H1 (cell line): ENCODE measurements at regions not wholly inside any gene's neighbourhood (a gene's known extent, or its start where the extent isn't known, plus 50 kb on each side); places are given as distances from the start of the nearest gene placed in this dataset.
"Not testable (repeated sequence)": the region's sequence is repeated elsewhere in the genome, so short reads cannot be mapped to it uniquely, and the experiment has no call there.

ENCODE experiments used
- CTCF ChIA-PET: fragments of 300-600 bp; sonication (Branson Sonifier 250); formaldehyde crosslinking; loops from one replicate; lab custom pipeline; 2021; ENCODE audit not compliant: partially characterized antibody; lab: Charles Lee
- POLR2A ChIA-PET: fragments of 300-600 bp; sonication (Branson Sonifier 250); formaldehyde crosslinking; loops from one replicate; lab custom pipeline; 2021; ENCODE audit warnings: inconsistent platforms; ENCODE audit not compliant: partially characterized antibody; lab: Charles Lee
- DNase-seq, 2 experiments: peaks; one replicate each; pipeline versions ENCODE4 v3.0.0 to v3.0.0-alpha.2; 2010 to 2022; ENCODE audit warnings: low spot score in 2 of 2, low read depth in 1 of 2, mixed read lengths in 1 of 2
- FAIRE-seq: peaks from 2 replicates; lab custom pipeline; 2011; peaks lifted over from hg19 to GRCh38; lab: Jason Lieb, UNC
- H2AFZ ChIP-seq: 2 replicates; pipeline ENCODE4 v1.8.1; 2012; ENCODE audit warnings: low read length, inconsistent platforms
- H2AK5ac ChIP-seq: 2 replicates; pipeline ENCODE4 v1.6.1; 2013; ENCODE audit warnings: low read depth, low read length
- H2BK120ac ChIP-seq: replicated peaks from 2 replicates; pipeline ENCODE3; 2013; ENCODE audit warnings: low read depth, low read length, inconsistent platforms
- H2BK12ac ChIP-seq: 2 replicates; pipeline ENCODE4 v1.6.1; 2013; ENCODE audit warnings: low read depth, low read length
- H2BK15ac ChIP-seq: 2 replicates; pipeline ENCODE4 v1.6.1; 2013; ENCODE audit warnings: low read length
- H2BK20ac ChIP-seq: 2 replicates; pipeline ENCODE4 v1.6.1; 2013; ENCODE audit warnings: low read length
- H2BK5ac ChIP-seq: 2 replicates; pipeline ENCODE4 v1.6.1; 2013; ENCODE audit warnings: low read depth, low read length
- H3K14ac ChIP-seq: 2 replicates; pipeline ENCODE4 v1.6.1; 2013; ENCODE audit warnings: inconsistent platforms; ENCODE audit not compliant: insufficient read length
- H3K18ac ChIP-seq: 2 replicates; pipeline ENCODE4 v1.6.1; 2013; ENCODE audit warnings: low read length; ENCODE audit errors: extremely low read depth
- H3K23ac ChIP-seq: 2 replicates; pipeline ENCODE4 v1.6.1; 2013; ENCODE audit warnings: inconsistent platforms; ENCODE audit not compliant: insufficient read length
- H3K23me2 ChIP-seq: 2 replicates; pipeline ENCODE4 v1.6.1; 2013; ENCODE audit warnings: low read depth, low read length
- H3K27ac ChIP-seq: 2 replicates; pipeline ENCODE4 v1.6.1; 2011; ENCODE audit warnings: low read depth, low read length, inconsistent platforms
- H3K27me3 ChIP-seq, 4 experiments: replicated peaks in 1 of 4; 1 replicate in 1 of 4; 2 replicates in 3 of 4; pipeline versions ENCODE4 v1.6.1 to v1.8.1; 2011 to 2013; ENCODE audit warnings: low read length in 3 of 4, mild to moderate bottlenecking in 3 of 4, inconsistent platforms in 2 of 4, mixed read lengths in 2 of 4, moderate library complexity in 1 of 4; ENCODE audit not compliant: control insufficient read depth in 3 of 4, insufficient read depth in 3 of 4; ENCODE audit errors: extremely low read depth in 1 of 4
- H3K36me3 ChIP-seq, 4 experiments: 2 replicates each; pipeline versions ENCODE4 v1.6.1 to v1.8.1; 2011 to 2013; ENCODE audit warnings: mild to moderate bottlenecking in 4 of 4, low read length in 3 of 4, moderate library complexity in 2 of 4, control low read depth in 1 of 4, inconsistent platforms in 1 of 4; ENCODE audit not compliant: insufficient read depth in 4 of 4, control insufficient read depth in 2 of 4
- H3K4ac ChIP-seq: replicated peaks from 2 replicates; pipeline ENCODE3; 2013; ENCODE audit warnings: low read length, low read depth, mixed read lengths, inconsistent platforms; ENCODE audit not compliant: insufficient read length
- H3K4me1 ChIP-seq, 4 experiments: replicated peaks in 1 of 4; 1 replicate in 1 of 4; 2 replicates in 3 of 4; pipeline versions ENCODE4 v1.6.1 to v1.8.1; 2011 to 2013; ENCODE audit warnings: low read length in 3 of 4, inconsistent platforms in 2 of 4, mixed read lengths in 1 of 4; ENCODE audit not compliant: insufficient read depth in 4 of 4, control insufficient read depth in 3 of 4
- H3K4me2 ChIP-seq, 2 experiments: 2 replicates each; pipeline versions ENCODE4 v1.6.1 to v1.8.1; 2011 to 2013; ENCODE audit warnings: low read depth in 2 of 2, low read length in 2 of 2, control low read depth in 1 of 2, inconsistent platforms in 1 of 2, mild to moderate bottlenecking in 1 of 2; ENCODE audit not compliant: insufficient read depth in 1 of 2
- H3K4me3 ChIP-seq, 4 experiments: fragments of 200-600, 300-600 bp in 1 of 4; sonication (generic), shearing (Covaris generic), sonication (Bioruptor Twin) in 1 of 4; 2 replicates each; pipeline versions ENCODE4 v1.5.1 to v1.8.1; 2011 to 2016; ENCODE audit warnings: low read length in 4 of 4, low read depth in 3 of 4, control low read depth in 2 of 4, inconsistent platforms in 2 of 4, mild to moderate bottlenecking in 2 of 4, mixed read lengths in 1 of 4, moderate library complexity in 1 of 4; ENCODE audit not compliant: insufficient read depth in 2 of 4; ENCODE audit errors: extremely low read depth in 1 of 4
- H3K56ac ChIP-seq: replicated peaks from 2 replicates; pipeline ENCODE3; 2013; ENCODE audit warnings: low read depth, mild to moderate bottlenecking, mixed read lengths, low read length, inconsistent platforms; ENCODE audit not compliant: insufficient read length
- H3K79me1 ChIP-seq: 2 replicates; pipeline ENCODE4 v1.6.1; 2013; ENCODE audit warnings: low read depth, low read length, control low read depth
- H3K79me2 ChIP-seq, 2 experiments: 2 replicates each; pipeline versions ENCODE4 v1.6.1 to v1.8.1; 2012 to 2013; ENCODE audit warnings: low read length in 2 of 2, mild to moderate bottlenecking in 2 of 2, inconsistent platforms in 1 of 2; ENCODE audit not compliant: insufficient read depth in 2 of 2, control insufficient read depth in 1 of 2
- H3K9ac ChIP-seq, 4 experiments: replicated peaks in 1 of 4; 1 replicate in 1 of 4; 2 replicates in 3 of 4; pipeline versions ENCODE4 v1.6.1 to v1.8.1; 2011 to 2013; ENCODE audit warnings: low read depth in 3 of 4, low read length in 3 of 4, control low read depth in 2 of 4, mild to moderate bottlenecking in 2 of 4, moderate library complexity in 2 of 4, inconsistent platforms in 1 of 4; ENCODE audit errors: extremely low read depth in 1 of 4
- H3K9me3 ChIP-seq, 2 experiments: 2 replicates each; pipeline versions ENCODE4 v1.6.1 to v1.8.1; 2012 to 2013; ENCODE audit warnings: mild to moderate bottlenecking in 2 of 2, moderate library complexity in 2 of 2, control low read depth in 1 of 2, inconsistent platforms in 1 of 2, low read depth in 1 of 2, low read length in 1 of 2, mixed read lengths in 1 of 2; ENCODE audit not compliant: insufficient read depth in 2 of 2
- H4K20me1 ChIP-seq, 2 experiments: replicated peaks in 1 of 2; 2 replicates each; pipeline versions ENCODE3 to v1.8.1; 2011 to 2013; ENCODE audit warnings: inconsistent platforms in 2 of 2, low read length in 2 of 2, mild to moderate bottlenecking in 1 of 2; ENCODE audit not compliant: insufficient read depth in 2 of 2, control insufficient read depth in 1 of 2
- H4K5ac ChIP-seq: 2 replicates; pipeline ENCODE4 v1.6.1; 2013; ENCODE audit warnings: low read length, low read depth, mixed read lengths, inconsistent platforms; ENCODE audit not compliant: insufficient read length
- H4K8ac ChIP-seq: 2 replicates; pipeline ENCODE4 v1.8.0; 2013; ENCODE audit warnings: mild to moderate bottlenecking, moderate library complexity, low read length, inconsistent platforms; ENCODE audit not compliant: insufficient read depth; ENCODE audit errors: extremely low read depth
- H4K91ac ChIP-seq: replicated peaks from 2 replicates; pipeline ENCODE3; 2013; ENCODE audit warnings: low read length, mixed read lengths, inconsistent platforms; ENCODE audit not compliant: insufficient read length
- WGBS, 2 experiments: shearing (Covaris generic) in 1 of 2; methylation state at CpG; one replicate each; pipeline versions ENCODE4 v1.1.6 to v1.1.7; 2013 to 2015; ENCODE audit warnings: low lambda C conversion rate in 2 of 2, mixed read lengths in 2 of 2, inconsistent platforms in 1 of 2, low coverage in 1 of 2, missing lambda C conversion rate in 1 of 2; ENCODE audit not compliant: insufficient replicate concordance in 2 of 2, insufficient coverage in 1 of 2, insufficient read length in 1 of 2; ENCODE audit errors: extremely low coverage in 1 of 2, missing lambda C conversion rate in 1 of 2; 5-methylcytosine and 5-hydroxymethylcytosine counted together

DNA sequence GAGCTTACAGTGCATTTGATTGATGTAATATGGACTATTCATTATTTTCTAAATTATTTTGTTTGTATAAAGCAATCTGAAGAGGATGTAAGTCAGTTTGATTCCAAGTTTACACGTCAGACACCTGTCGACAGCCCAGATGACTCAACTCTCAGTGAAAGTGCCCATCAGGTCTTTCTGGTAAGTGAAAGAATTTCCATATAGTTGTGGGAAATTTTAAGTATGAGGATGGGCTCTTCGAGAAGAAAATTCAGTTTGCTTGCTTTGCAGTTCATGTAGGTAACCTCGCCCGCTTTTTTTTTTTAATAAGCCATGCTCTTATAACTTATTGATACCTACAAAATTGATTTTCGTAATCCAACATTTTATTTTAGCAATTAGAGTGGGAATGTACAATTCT lies 151.6 kb downstream of the CDRT15L2 start:
- WGBS, 2 experiments: 81% methylated on average over 6 of the region's 6 CpGs; no CpG with 5 or more reads in 1 of the 2 experiments
- H3K4ac ChIP-seq, H2AFZ ChIP-seq, H3K27me3 ChIP-seq, H3K14ac ChIP-seq, H3K18ac ChIP-seq, H3K79me1 ChIP-seq, H4K20me1 ChIP-seq, H2BK5ac ChIP-seq, H3K56ac ChIP-seq, H3K4me3 ChIP-seq, H2BK12ac ChIP-seq, H3K9me3 ChIP-seq, H3K4me2 ChIP-seq, H2BK120ac ChIP-seq, H4K8ac ChIP-seq, H3K23ac ChIP-seq, H2BK15ac ChIP-seq, H4K5ac ChIP-seq, H3K27ac ChIP-seq, FAIRE-seq, H3K9ac ChIP-seq, H3K36me3 ChIP-seq, H2AK5ac ChIP-seq, DNase-seq, H3K23me2 ChIP-seq, POLR2A ChIA-PET, H3K4me1 ChIP-seq, H2BK20ac ChIP-seq, H3K79me2 ChIP-seq, H4K91ac ChIP-seq: not testable (repeated sequence)
- CTCF ChIA-PET: interaction anchor here (0.9 kb wide), 1 partner anchor 14 kb away, joined by 3 read pairs; no protein-coding TSS in a partner anchor
